PFSK-1 (cell line): ENCODE measurements at regions not wholly inside any gene's neighbourhood (a gene's known extent, or its start where the extent isn't known, plus 50 kb on each side); places are given as distances from the start of the nearest gene placed in this dataset.

Experiments
- FOXP2 ChIP-seq: optimal IDR thresholded peaks from 2 replicates; pipeline ENCODE3; 2011; ENCODE audit warnings: borderline replicate concordance, control low read depth, inconsistent platforms; ENCODE audit not compliant: insufficient read depth; ENCODE audit errors: extremely low read length, extremely low read depth
- POLR2AphosphoS5 ChIP-seq: IDR thresholded peaks from 2 replicates; pipeline ENCODE4 v1.6.1; 2012; ENCODE audit warnings: low read depth, mild to moderate bottlenecking, control low read depth, low read length, moderate library complexity
- SIN3A ChIP-seq: IDR thresholded peaks from 2 replicates; pipeline ENCODE4 v1.6.1; 2012; ENCODE audit warnings: mild to moderate bottlenecking, low read length, moderate library complexity, borderline replicate concordance; ENCODE audit not compliant: insufficient read depth
- TAF1 ChIP-seq: IDR thresholded peaks from 2 replicates; pipeline ENCODE4 v1.6.1; 2012; ENCODE audit warnings: low read length, control low read depth, borderline replicate concordance; ENCODE audit not compliant: insufficient read depth
- TF ChIP-seq, protein P1 (sequence below), 2 experiments: IDR thresholded peaks; 2 replicates each; pipeline versions ENCODE4 v1.6.1 to v1.8.0; 2011 to 2012; ENCODE audit warnings: low read depth in 2 of 2, low read length in 2 of 2, control low read depth in 1 of 2, inconsistent platforms in 1 of 2, mild to moderate bottlenecking in 1 of 2, moderate library complexity in 1 of 2; ENCODE audit not compliant: insufficient read depth in 1 of 2

DNA sequence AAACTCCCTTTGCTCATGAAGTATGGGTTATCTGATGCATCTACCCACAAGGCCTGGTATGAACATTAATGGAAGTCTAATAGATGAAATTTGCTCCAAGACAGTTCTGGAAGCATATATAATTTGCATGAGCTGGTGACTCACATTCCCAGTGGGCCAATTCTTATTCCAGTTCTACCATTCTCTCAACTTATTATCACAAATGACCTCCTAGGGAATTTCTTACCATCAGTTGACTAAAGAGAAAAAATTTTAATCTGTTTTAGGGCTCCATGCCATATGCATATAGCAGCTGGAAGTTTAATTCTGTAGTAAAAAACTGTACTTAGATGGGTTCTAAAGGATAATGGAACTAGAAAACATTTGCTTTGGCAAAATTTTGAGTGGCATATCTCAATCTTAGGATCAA is 165.2 kb upstream of the COL3A1 start:
- no peak for TF ChIP-seq POLR2AphosphoS5
- no peak for TF ChIP-seq FOXP2
- TF ChIP-seq SIN3A = no peak
- TF ChIP-seq TAF1 = no peak
- TF ChIP-seq, protein P1, sequence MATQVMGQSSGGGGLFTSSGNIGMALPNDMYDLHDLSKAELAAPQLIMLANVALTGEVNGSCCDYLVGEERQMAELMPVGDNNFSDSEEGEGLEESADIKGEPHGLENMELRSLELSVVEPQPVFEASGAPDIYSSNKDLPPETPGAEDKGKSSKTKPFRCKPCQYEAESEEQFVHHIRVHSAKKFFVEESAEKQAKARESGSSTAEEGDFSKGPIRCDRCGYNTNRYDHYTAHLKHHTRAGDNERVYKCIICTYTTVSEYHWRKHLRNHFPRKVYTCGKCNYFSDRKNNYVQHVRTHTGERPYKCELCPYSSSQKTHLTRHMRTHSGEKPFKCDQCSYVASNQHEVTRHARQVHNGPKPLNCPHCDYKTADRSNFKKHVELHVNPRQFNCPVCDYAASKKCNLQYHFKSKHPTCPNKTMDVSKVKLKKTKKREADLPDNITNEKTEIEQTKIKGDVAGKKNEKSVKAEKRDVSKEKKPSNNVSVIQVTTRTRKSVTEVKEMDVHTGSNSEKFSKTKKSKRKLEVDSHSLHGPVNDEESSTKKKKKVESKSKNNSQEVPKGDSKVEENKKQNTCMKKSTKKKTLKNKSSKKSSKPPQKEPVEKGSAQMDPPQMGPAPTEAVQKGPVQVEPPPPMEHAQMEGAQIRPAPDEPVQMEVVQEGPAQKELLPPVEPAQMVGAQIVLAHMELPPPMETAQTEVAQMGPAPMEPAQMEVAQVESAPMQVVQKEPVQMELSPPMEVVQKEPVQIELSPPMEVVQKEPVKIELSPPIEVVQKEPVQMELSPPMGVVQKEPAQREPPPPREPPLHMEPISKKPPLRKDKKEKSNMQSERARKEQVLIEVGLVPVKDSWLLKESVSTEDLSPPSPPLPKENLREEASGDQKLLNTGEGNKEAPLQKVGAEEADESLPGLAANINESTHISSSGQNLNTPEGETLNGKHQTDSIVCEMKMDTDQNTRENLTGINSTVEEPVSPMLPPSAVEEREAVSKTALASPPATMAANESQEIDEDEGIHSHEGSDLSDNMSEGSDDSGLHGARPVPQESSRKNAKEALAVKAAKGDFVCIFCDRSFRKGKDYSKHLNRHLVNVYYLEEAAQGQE (IDR thresholded peaks at IDR 0.05; ENCODE audit: insufficient read depth in 1 of 2, low read depth in 2 of 2, low read length in 2 of 2) = no peak

DNA sequence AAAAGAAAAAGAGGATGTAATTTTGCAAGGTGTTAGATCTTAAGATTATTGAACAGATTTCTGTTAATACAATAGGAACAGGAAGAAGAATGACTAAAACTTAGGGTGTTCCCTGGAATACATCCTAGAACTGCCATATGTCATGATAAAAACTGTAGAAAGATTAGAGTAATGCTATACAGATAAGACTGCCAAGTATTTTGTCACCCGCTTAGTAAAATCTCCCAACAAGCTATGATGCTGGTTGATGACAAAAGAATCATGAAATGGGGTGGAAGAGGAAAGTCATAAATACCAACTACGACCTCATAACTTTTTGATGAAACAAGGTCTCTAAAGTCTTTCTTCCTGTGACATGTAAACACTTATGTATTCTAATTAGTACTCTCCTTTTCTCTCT is 163.6 kb upstream of the COL3A1 start:
- TF ChIP-seq, protein P1 (IDR thresholded peaks at IDR 0.05; ENCODE audit: insufficient read depth in 1 of 2, low read depth in 2 of 2, low read length in 2 of 2) = no peak
- TF ChIP-seq SIN3A = no peak
- no peak for TF ChIP-seq POLR2AphosphoS5
- no peak for TF ChIP-seq FOXP2
- TF ChIP-seq TAF1 = no peak

DNA sequence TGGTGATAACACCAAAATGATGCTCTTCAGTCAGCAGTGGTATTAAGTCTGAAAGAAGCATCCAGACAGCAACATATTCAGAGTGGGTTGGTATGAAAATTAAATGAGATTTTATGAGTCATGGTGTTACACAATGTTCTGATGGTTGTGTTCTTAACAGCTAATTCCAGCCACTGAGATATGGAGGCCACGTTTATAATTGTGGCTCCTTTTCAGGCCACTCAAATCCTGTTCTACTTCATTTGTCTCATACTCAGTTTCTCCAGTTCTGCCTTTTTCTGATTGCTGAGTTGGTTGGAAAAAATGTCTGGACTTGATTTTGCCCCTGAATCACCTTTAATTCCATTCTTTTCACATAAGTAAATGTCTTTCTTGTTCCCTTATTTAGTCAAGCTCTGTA is 162.7 kb upstream of the COL3A1 start:
- TF ChIP-seq, protein P1 (IDR thresholded peaks at IDR 0.05; ENCODE audit: insufficient read depth in 1 of 2, low read depth in 2 of 2, low read length in 2 of 2) = no peak
- TF ChIP-seq TAF1 (no peak), POLR2AphosphoS5 (no peak), SIN3A (no peak), FOXP2 (no peak)

DNA sequence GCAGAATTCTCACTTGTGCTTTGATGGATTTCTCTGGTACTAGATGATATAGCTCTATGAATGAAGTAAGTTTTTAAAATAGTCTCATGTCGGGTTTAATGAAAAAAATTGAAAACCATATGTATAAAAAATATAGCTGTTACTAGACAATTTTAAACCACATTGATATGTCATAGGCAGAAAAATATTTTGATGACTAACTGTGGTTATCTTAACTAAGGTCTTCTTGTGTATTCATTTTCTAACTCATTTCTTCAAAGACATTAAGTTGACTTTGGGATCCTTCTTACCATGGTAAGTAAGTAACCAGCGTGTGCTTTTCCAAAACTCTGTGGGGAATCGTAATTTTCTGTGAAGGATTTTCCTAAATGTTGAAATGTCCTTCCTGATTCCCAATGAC is 160.9 kb upstream of the COL3A1 start:
- no peak for TF ChIP-seq TAF1
- TF ChIP-seq, protein P1 (IDR thresholded peaks at IDR 0.05; ENCODE audit: insufficient read depth in 1 of 2, low read depth in 2 of 2, low read length in 2 of 2) = no peak
- no peak for TF ChIP-seq POLR2AphosphoS5
- TF ChIP-seq SIN3A = no peak
- no peak for TF ChIP-seq FOXP2

DNA sequence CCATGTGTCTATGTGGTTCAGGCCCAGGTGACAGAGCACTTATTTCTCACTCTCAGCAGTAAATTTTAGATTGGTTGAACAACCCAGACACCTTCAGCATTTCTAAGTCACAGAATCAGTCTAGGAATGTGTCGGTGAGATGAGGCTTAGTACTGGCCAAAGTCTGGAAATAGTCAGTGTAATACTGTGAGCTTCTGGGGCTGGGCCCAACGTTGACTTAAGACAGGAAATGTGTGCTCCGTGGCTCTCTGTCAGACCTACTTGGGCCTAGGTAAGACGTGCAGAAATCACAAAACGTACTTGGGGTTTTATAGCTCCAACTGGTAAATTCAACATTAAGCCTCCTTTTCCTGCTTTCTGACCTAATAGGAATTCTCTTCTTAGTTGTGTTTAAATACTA is 160.3 kb upstream of the COL3A1 start:
- TF ChIP-seq POLR2AphosphoS5 (no peak), SIN3A (no peak)
